Neutrophil (primary cell): ENCODE measurements at regions not wholly inside any gene's neighbourhood (a gene's known extent, or its start where the extent isn't known, plus 50 kb on each side); places are given as distances from the start of the nearest gene placed in this dataset.

Experiments
- H3K27ac ChIP-seq: fragments of 200-600 bp; sonication (generic); 2 replicates; pipeline ENCODE4 v1.5.1; 2016; ENCODE audit warnings: mild to moderate bottlenecking, moderate library complexity
- H3K27me3 ChIP-seq: fragments of 200-600 bp; sonication (generic); 2 replicates; pipeline ENCODE4 v1.6.0; 2016; ENCODE audit warnings: mild to moderate bottlenecking
- H3K36me3 ChIP-seq: fragments of 200-600 bp; sonication (generic); 2 replicates; pipeline ENCODE4 v1.5.1; 2017
- H3K4me1 ChIP-seq, 2 experiments: fragments of 200-600 bp in 1 of 2; sonication (generic) in 1 of 2; 1 replicate in 1 of 2; 2 replicates in 1 of 2; pipeline versions ENCODE4 v1.5.1 to v1.6.1; 2013 to 2016; ENCODE audit warnings: low read depth in 1 of 2, low read length in 1 of 2, mild to moderate bottlenecking in 1 of 2, moderate library complexity in 1 of 2; ENCODE audit not compliant: control insufficient read depth in 1 of 2, insufficient read depth in 1 of 2
- H3K4me3 ChIP-seq, 2 experiments: fragments of 200-600 bp in 1 of 2; sonication (generic) in 1 of 2; 1 replicate in 1 of 2; 2 replicates in 1 of 2; pipeline ENCODE4 v1.5.1; 2013 to 2016; ENCODE audit warnings: low read depth in 1 of 2, low read length in 1 of 2, mild to moderate bottlenecking in 1 of 2, moderate library complexity in 1 of 2
- H3K9me3 ChIP-seq: fragments of 200-600 bp; sonication (generic); 2 replicates; pipeline ENCODE4 v1.5.1; 2016
- TF ChIP-seq, protein P1 (sequence below): fragments of 200-600 bp; sonication (generic); IDR thresholded peaks from 2 replicates; pipeline ENCODE4 v1.5.1; 2016; ENCODE audit warnings: antibody characterized with exemption

DNA sequence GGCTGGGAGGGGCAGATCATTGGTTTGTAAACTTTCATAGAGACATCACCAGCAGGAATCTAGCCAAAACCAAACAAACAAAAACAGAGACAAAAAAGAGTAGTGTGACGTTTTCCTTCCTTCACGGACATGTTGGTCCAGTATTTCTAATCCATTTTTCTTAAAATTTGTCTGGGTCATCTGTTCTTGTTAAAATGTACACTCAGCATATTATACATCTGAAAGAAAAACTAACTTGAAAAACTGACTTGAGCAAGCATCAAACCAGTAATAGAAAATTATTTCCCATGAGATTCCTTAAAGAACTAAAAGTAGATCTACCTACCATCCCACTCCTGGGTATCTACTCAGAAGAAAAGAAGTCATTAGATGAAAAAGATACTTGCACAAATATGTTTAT is 164.2 kb downstream of the KLF6 start:
- TF ChIP-seq, protein P1, sequence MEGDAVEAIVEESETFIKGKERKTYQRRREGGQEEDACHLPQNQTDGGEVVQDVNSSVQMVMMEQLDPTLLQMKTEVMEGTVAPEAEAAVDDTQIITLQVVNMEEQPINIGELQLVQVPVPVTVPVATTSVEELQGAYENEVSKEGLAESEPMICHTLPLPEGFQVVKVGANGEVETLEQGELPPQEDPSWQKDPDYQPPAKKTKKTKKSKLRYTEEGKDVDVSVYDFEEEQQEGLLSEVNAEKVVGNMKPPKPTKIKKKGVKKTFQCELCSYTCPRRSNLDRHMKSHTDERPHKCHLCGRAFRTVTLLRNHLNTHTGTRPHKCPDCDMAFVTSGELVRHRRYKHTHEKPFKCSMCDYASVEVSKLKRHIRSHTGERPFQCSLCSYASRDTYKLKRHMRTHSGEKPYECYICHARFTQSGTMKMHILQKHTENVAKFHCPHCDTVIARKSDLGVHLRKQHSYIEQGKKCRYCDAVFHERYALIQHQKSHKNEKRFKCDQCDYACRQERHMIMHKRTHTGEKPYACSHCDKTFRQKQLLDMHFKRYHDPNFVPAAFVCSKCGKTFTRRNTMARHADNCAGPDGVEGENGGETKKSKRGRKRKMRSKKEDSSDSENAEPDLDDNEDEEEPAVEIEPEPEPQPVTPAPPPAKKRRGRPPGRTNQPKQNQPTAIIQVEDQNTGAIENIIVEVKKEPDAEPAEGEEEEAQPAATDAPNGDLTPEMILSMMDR = no peak
- Histone ChIP-seq H3K4me1 (no peaks in the 10 kb centered on the region), H3K27ac (no peak overlapping the region), H3K9me3 (no peaks in the 10 kb centered on the region), H3K4me3 (no peak overlapping the region), H3K27me3 (no peaks in the 10 kb centered on the region), H3K36me3 (no peaks in the 10 kb centered on the region)

DNA sequence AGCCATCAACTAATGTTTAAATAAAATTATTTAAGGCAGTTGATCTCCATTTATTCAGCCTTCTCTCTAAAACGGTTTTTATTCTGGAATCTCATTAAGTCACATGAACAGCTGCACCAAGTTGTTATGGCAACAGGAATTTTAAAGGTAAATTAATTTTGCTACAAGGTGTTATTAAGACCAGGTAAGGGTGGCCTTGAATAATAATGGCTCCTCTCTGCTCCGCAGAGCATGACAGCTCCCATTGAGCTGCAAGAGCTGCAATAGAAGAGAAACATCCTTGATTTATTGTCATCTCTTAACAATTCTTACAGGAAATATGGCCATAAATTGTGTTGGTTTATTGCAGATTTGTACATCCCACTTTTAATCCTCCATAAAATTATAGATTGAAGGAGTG is 165.8 kb downstream of the KLF6 start:
- Histone ChIP-seq H3K36me3 (no peaks in the 10 kb centered on the region), H3K27me3 (no peaks in the 10 kb centered on the region), H3K27ac (no peak overlapping the region), H3K9me3 (no peaks in the 10 kb centered on the region), H3K4me3 (no peak overlapping the region), H3K4me1 (no peaks in the 10 kb centered on the region)
- TF ChIP-seq, protein P1 = no peak

DNA sequence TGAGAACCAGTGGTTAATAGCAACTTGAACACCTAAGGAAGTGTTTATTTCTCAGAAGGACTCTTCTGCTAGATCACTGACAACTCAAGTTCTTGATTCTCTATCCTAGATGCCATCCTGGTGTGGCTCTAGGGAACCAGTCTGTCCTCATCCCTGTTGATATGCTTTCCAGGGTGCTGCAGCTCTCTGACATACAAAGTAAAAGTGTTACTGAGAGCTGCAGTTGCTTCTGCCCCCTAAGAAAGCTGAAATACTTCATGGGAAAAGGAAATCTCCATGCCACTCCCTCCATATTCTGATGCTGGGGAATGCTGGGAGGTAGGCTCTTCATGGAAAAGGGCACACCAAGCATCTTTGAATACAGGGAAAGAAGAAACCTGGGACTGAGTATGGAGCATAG is 168.1 kb downstream of the KLF6 start:
- TF ChIP-seq, protein P1 = no peak
- no peak overlapping the region for H3K4me3 ChIP-seq
- H3K27ac ChIP-seq = no peak overlapping the region
- H3K9me3 ChIP-seq = no peaks in the 10 kb centered on the region
- no peaks in the 10 kb centered on the region for H3K36me3 ChIP-seq
- H3K4me1 ChIP-seq = no peaks in the 10 kb centered on the region
- no peaks in the 10 kb centered on the region for H3K27me3 ChIP-seq

DNA sequence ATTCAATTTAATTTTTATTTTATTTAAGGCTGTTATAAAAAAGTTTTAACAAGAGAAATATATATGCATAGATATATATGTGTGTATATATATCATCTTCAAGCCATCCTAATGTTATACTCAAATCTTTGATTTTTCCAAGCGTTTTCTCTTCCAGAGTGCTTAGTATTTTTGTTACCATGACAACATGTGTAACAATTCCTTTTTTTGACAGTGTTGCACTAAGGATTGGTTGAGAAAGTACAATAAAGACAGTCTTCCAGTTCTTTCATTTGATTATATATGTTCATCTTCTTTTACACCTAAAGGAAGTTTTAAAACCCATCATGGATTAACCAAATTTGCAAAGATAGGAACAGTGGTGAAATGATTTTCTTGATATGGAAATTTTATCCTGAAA is 171.7 kb downstream of the KLF6 start:
- Histone ChIP-seq H3K27me3 (no peaks in the 10 kb centered on the region), H3K27ac (no peak overlapping the region)

DNA sequence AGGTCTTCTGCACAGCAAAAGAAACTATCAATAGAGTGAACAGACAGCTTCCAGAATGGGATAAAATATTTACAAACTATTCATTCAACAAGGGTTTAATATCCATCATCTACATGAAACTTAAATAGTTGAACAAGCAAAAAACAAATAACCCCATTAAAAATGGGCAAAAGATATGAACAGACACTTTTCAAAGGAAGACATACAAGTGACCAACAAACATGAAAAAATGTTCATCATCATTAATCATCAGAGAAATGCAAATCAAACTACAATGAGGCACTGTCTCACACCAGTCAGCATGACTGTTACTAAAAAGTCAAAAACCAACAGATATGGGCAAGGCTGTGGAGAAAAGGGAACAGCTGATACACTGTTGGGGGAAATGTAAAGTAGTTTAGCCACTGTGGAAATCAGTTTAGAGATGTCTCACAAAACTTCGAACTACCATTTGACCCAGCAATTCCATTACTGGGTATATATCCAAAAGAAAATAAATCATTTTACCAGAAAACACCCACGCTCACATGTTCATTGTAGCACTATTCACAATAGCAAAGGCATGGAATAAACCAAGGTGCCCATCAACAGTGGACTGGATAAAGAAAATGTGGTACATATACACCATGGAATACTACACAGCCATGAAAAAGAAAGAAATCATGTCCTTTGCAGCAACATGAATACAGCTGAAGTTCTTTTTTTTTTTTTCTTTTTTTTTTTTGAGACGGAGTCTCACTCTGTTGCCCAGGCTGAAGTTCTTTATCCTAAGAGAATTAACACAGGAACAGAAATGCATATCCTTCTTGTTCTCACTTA is 172.6 kb downstream of the KLF6 start:
- H3K36me3 ChIP-seq = no peaks in the 10 kb centered on the region
- TF ChIP-seq, protein P1 = no peak
- H3K27ac ChIP-seq = no peak overlapping the region
- no peaks in the 10 kb centered on the region for H3K27me3 ChIP-seq
- H3K4me1 ChIP-seq = no peaks in the 10 kb centered on the region
- H3K9me3 ChIP-seq = no peaks in the 10 kb centered on the region
- H3K4me3 ChIP-seq = no peak overlapping the region

More for the DNA sequence above, 171.7 kb downstream of the KLF6 start:
- no peaks in the 10 kb centered on the region for H3K36me3 ChIP-seq
- no peak overlapping the region for H3K4me3 ChIP-seq
- TF ChIP-seq, protein P1 = no peak
- no peaks in the 10 kb centered on the region for H3K4me1 ChIP-seq
- H3K9me3 ChIP-seq = no peaks in the 10 kb centered on the region
